BLaER1 (cell line): ENCODE measurements at regions not wholly inside any gene's neighbourhood (a gene's known extent, or its start where the extent isn't known, plus 50 kb on each side); places are given as distances from the start of the nearest gene placed in this dataset.

Source experiments
- H3K27ac ChIP-seq: shearing (Covaris generic); formaldehyde crosslinking; 2 replicates; pipeline ENCODE4 v1.8.1; 2022
- H3K27me3 ChIP-seq: shearing (Covaris generic); formaldehyde crosslinking; 2 replicates; pipeline ENCODE4 v1.8.1; 2022
- H3K36me3 ChIP-seq: shearing (Covaris generic); formaldehyde crosslinking; 2 replicates; pipeline ENCODE4 v1.8.1; 2022
- H3K4me1 ChIP-seq: shearing (Covaris generic); formaldehyde crosslinking; 2 replicates; pipeline ENCODE4 v1.8.1; 2022
- H3K4me2 ChIP-seq: shearing (Covaris generic); formaldehyde crosslinking; 2 replicates; pipeline ENCODE4 v1.8.1; 2022
- H3K4me3 ChIP-seq: shearing (Covaris generic); formaldehyde crosslinking; 2 replicates; pipeline ENCODE4 v1.8.1; 2022
- H3K9ac ChIP-seq: shearing (Covaris generic); formaldehyde crosslinking; 2 replicates; pipeline ENCODE4 v1.8.1; 2022
- H3K9me3 ChIP-seq: shearing (Covaris generic); formaldehyde crosslinking; 2 replicates; pipeline ENCODE4 v1.8.1; 2022
- H4K20me1 ChIP-seq: shearing (Covaris generic); formaldehyde crosslinking; 2 replicates; pipeline ENCODE4 v1.8.1; 2022
- Cebpa-rat ChIP-seq: shearing (Covaris generic); IDR thresholded peaks from 2 replicates; pipeline ENCODE4 v1.8.1; 2022

DNA sequence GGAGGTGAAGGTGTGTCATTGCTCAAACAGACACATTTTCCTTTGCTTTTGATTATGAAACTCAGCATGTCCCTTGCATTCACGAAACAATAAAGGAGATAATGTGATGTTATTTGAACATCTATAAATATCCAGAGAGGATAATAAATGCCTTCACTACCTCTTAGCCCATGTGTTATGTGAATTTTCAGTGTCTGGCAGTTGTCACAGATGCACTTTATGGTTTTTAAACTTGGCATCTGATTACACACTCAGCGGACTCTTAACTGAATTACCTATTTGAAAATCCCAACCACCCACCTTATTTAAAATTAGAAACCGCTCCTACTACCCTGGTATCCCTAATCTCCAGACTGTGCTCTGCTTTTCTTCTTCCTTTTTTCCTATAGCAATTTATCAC, 254.2 kb downstream of the COG6 start:
- Histone ChIP-seq H3K4me1 (no peaks in the 10 kb centered on the region), H3K9me3 (no peaks in the 10 kb centered on the region), H3K27ac (no peak overlapping the region), H3K4me2 (no peak overlapping the region), H3K36me3 (no peaks in the 10 kb centered on the region), H4K20me1 (no peaks in the 10 kb centered on the region), H3K9ac (no peak overlapping the region), H3K4me3 (no peak overlapping the region), H3K27me3 (no peaks in the 10 kb centered on the region)
- no peak for TF ChIP-seq Cebpa-rat

DNA sequence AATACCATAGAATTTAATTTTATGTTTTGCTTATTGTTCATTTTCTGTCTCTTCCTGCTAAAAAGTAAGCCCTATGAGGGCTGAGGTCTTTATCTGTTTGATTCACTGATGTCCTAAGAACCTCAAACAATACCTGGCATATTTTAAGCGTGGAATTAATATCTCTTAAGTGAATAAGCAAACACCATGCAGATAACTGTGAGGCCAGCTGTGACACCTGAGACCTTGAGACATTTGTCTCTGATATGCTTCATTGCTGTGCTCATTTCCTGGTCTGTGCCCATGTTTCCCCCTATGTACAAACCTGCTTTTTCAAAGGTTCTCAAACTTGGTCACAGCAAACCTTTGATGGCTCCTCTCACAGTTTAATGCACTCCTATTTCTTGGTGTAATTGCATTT, 254.6 kb downstream of the COG6 start:
- H3K27ac ChIP-seq, result no peak overlapping the region
- H3K36me3 ChIP-seq, result no peaks in the 10 kb centered on the region
- H3K4me2 ChIP-seq, result no peak overlapping the region
- H3K4me1 ChIP-seq, result no peaks in the 10 kb centered on the region
- no peaks in the 10 kb centered on the region for H3K27me3 ChIP-seq
- H3K4me3 ChIP-seq, result no peak overlapping the region
- no peaks in the 10 kb centered on the region for H4K20me1 ChIP-seq
- TF ChIP-seq Cebpa-rat, result no peak
- no peak overlapping the region for H3K9ac ChIP-seq
- no peaks in the 10 kb centered on the region for H3K9me3 ChIP-seq

DNA sequence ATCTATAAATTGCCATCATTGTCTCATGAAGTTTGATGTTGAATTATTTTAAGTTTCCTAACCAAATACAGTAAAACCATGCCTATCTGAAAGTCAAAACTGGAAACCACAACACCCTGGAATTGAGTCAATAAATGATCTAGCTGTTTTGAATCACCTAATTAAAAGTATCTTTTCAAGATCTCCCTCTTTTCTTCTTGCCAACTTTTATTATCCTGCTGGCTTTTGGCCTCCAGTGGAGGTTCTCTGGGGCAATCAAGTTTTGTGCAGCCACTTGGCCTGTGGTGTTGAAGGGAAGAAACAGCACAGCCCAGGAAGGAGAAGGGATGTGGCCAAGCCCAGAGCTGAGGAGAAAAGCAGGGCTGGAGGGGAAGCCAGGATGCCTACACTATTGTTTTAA, 255.4 kb downstream of the COG6 start:
- Histone ChIP-seq H3K27ac (no peak overlapping the region), H3K36me3 (no peaks in the 10 kb centered on the region), H3K4me3 (no peak overlapping the region), H4K20me1 (no peaks in the 10 kb centered on the region), H3K9me3 (no peaks in the 10 kb centered on the region), H3K4me2 (no peak overlapping the region), H3K9ac (no peak overlapping the region), H3K4me1 (no peaks in the 10 kb centered on the region), H3K27me3 (no peaks in the 10 kb centered on the region)
- no peak for TF ChIP-seq Cebpa-rat

DNA sequence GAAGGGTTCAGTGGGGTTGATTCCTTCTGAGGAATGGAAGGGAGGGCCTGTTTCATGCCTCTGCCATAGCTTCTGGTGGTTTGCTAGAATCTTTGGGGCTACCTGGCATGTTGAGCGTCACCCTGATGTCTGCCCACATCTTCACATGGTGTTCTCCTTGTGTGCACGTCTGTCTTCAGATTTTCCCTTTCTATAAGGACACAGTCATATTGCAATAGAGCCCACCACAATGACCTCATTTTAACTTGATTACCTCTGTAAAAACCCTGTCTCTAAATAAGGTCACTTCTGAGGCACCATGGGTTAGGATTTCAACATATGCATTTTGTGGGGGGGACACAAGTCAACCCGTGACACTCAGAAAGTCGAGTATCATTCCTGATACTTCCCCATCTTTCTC, 257.9 kb downstream of the COG6 start:
- Histone ChIP-seq H3K36me3 (no peaks in the 10 kb centered on the region), H3K27me3 (no peaks in the 10 kb centered on the region), H4K20me1 (no peaks in the 10 kb centered on the region), H3K4me2 (no peak overlapping the region), H3K4me3 (no peak overlapping the region), H3K4me1 (no peaks in the 10 kb centered on the region), H3K9me3 (no peaks in the 10 kb centered on the region), H3K9ac (no peak overlapping the region), H3K27ac (no peak overlapping the region)
- TF ChIP-seq Cebpa-rat, result no peak

DNA sequence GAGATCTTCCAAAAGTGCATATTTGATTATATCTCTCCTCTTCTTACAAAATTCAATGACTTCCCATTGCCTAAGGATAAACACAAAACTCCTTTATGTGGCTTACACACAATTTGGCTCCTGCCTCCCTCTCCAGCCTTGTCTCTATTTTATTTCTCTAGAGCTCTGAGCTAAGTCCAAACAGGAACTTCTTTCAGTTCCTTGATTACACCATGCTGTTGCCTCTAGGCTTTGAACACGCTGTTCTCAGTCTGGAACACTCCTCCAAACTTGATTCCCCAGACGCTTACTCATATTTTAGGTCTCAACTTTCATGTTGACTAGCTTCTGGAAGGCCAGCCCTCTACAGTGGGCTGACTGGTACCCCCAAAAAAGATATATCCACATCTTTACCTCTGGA, 258.5 kb downstream of the COG6 start:
- no peaks in the 10 kb centered on the region for H3K36me3 ChIP-seq
- no peak overlapping the region for H3K4me3 ChIP-seq
- H3K4me1 ChIP-seq, result no peaks in the 10 kb centered on the region
- H3K9me3 ChIP-seq, result no peaks in the 10 kb centered on the region
- no peak overlapping the region for H3K9ac ChIP-seq
- no peaks in the 10 kb centered on the region for H4K20me1 ChIP-seq
- no peak overlapping the region for H3K27ac ChIP-seq
- TF ChIP-seq Cebpa-rat, result no peak
- no peak overlapping the region for H3K4me2 ChIP-seq
- no peaks in the 10 kb centered on the region for H3K27me3 ChIP-seq

DNA sequence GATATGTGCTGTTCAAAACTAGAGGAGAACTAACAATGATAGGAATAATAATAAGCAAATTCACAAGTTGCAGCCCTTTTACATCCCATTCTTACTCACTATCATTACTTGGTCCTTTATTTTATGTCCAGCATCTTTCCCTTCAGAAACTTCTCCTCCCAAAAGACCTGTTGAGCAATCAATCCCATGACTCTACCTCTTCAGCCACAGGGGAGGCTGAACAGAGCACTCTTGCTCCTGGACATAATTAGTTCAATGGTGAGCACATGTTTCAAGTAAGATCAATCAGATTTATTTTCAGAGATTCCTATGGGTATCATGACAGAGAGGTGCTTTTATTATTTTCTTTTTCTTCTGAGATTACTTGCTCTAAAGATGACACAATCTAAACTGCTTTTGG, 260.0 kb downstream of the COG6 start:
- Histone ChIP-seq H3K27ac (no peak overlapping the region), H3K4me2 (no peak overlapping the region), H4K20me1 (no peaks in the 10 kb centered on the region), H3K9me3 (no peaks in the 10 kb centered on the region), H3K4me1 (no peaks in the 10 kb centered on the region), H3K9ac (no peak overlapping the region), H3K36me3 (no peaks in the 10 kb centered on the region), H3K27me3 (no peaks in the 10 kb centered on the region), H3K4me3 (no peak overlapping the region)
- no peak for TF ChIP-seq Cebpa-rat

DNA sequence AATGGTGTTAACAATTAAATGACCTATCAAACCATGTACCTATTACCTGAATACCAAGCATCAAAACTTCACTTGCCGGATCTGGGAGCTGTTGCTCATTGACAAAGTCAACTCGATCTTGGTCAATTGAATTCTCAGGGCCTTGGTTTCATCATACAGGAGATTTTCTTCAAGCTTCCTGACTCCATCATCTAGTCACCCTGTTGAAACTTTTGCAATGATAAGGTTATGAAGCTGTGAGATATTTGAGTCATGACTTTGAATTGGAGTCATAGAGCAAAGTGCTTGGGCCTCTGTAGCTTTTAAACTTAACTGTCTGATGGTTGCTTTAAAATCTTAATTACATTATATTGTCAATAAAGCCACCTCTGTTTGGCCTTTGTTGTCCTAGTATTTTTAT, 260.9 kb downstream of the COG6 start:
- Histone ChIP-seq H3K9me3 (no peaks in the 10 kb centered on the region), H3K4me2 (no peak overlapping the region), H3K9ac (no peak overlapping the region), H3K27me3 (no peaks in the 10 kb centered on the region), H3K4me1 (no peaks in the 10 kb centered on the region), H3K36me3 (no peaks in the 10 kb centered on the region), H3K27ac (no peak overlapping the region), H4K20me1 (no peaks in the 10 kb centered on the region), H3K4me3 (no peak overlapping the region)
- no peak for TF ChIP-seq Cebpa-rat

DNA sequence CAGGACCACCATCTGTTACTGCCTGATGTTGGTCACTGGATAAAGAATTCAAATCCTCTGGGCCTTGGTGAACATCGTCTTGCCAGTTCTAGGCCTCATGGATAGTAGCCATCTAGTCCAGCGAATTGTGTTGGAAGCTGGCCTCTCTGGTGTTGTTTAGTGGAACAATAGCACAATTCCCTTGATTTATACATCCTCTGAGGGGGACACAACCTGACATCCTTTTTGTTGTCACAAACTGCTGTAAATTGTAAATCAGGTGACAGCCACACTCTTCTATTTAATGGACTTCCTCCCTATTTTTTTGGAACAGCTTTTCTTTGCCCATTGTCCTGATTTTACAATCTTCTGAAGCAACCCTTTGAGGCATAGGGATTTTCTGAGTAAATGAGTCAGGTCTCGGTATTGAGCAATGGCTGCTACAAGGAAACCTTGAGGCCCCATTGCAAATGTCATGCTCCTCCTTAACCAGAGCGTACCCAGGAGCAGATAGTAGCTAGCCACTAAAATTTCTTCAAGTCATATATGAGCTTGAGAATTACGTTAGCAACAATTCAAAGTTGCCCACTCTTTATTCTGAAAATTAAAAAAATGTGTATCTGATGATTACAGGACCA, 263.3 kb downstream of the COG6 start:
- Histone ChIP-seq H3K27me3 (no peaks in the 10 kb centered on the region), H3K4me1 (no peaks in the 10 kb centered on the region), H3K9ac (no peak overlapping the region), H3K27ac (no peak overlapping the region), H3K4me3 (no peak overlapping the region), H4K20me1 (no peaks in the 10 kb centered on the region), H3K9me3 (no peaks in the 10 kb centered on the region), H3K4me2 (no peak overlapping the region), H3K36me3 (no peaks in the 10 kb centered on the region)
- TF ChIP-seq Cebpa-rat, result no peak

DNA sequence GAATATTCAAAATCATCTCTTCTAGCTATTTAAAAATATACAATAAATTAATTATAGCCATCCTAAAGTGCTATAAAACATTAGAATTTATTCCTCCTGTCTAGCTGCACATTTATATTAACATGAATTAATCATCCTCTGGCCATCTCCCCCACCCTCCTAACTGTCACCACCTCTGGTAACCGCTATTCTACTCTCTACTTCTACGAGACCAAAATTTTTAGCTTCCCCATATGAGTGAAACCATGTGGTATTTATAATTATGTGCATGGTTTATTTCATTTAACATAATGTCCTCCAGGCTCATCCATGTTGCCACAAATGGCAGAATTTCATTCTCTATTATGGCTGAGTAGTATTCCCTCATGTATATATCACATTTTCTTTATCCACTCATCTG, 265.2 kb downstream of the COG6 start:
- H3K4me3 ChIP-seq, result no peak overlapping the region
- no peaks in the 10 kb centered on the region for H3K36me3 ChIP-seq
- H3K9me3 ChIP-seq, result peaks cover 9% of the 10 kb centered on the region
- H3K4me2 ChIP-seq, result no peak overlapping the region
- no peaks in the 10 kb centered on the region for H3K27me3 ChIP-seq
- no peak overlapping the region for H3K27ac ChIP-seq
- H4K20me1 ChIP-seq, result no peaks in the 10 kb centered on the region
- H3K4me1 ChIP-seq, result no peaks in the 10 kb centered on the region
- H3K9ac ChIP-seq, result no peak overlapping the region
- no peak for TF ChIP-seq Cebpa-rat

DNA sequence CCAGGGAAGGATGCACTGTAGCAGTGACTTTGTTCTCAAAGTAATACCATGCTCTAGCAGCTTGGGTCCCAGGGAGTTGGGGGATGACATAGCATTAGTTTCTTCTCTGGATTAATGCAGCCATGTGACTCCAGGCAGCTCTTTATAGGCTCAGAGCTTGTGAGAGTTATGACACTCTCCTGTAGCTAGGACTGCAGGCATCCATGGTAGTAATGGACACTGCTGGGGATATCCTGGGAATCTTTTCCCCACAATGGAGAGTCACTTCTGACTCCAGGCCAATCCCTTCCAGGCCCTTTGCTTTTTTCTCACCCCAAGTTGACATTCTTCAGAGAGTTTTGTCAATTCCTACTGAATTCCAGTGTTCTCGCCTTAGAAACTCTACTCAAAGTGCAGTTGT, 270.9 kb downstream of the COG6 start:
- H3K36me3 ChIP-seq, result no peaks in the 10 kb centered on the region
- no peaks in the 10 kb centered on the region for H3K27me3 ChIP-seq
- H3K4me2 ChIP-seq, result no peak overlapping the region
- no peaks in the 10 kb centered on the region for H3K4me1 ChIP-seq
- no peak overlapping the region for H3K9ac ChIP-seq
- peaks cover 17% of the 10 kb centered on the region for H3K9me3 ChIP-seq
- no peak overlapping the region for H3K4me3 ChIP-seq
- no peak for TF ChIP-seq Cebpa-rat
- no peak overlapping the region for H3K27ac ChIP-seq
- H4K20me1 ChIP-seq, result no peaks in the 10 kb centered on the region

DNA sequence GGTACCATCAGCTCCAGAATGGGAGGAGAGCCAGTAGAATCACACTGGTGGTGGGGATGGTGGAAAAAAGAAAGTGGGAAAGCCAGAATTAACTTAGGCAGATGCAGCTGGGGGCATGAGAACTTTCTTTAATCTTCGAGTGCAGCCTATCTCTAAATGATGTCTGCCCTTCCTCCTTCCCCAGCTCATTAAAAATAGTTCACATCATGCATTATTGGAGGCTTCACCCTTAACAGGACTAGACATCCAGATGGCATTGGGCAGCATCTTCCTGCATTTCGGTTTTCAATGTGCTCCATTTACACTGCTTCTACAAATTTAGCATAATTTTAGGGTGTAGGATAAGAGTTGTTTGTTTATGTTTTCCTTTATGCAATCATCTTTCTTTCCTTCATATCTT, 272.8 kb downstream of the COG6 start:
- H4K20me1 ChIP-seq, result no peaks in the 10 kb centered on the region
- no peaks in the 10 kb centered on the region for H3K27me3 ChIP-seq
- no peak overlapping the region for H3K4me3 ChIP-seq
- no peak for TF ChIP-seq Cebpa-rat
- H3K27ac ChIP-seq, result no peak overlapping the region
- no peaks in the 10 kb centered on the region for H3K36me3 ChIP-seq
- H3K9me3 ChIP-seq, result peaks cover 17% of the 10 kb centered on the region
- H3K9ac ChIP-seq, result no peak overlapping the region
- no peak overlapping the region for H3K4me2 ChIP-seq
- no peaks in the 10 kb centered on the region for H3K4me1 ChIP-seq
